ENCODE measurements at regions not wholly inside any gene's neighbourhood (a gene's known extent, or its start where the extent isn't known, plus 50 kb on each side); places are given as distances from the start of the nearest gene placed in this dataset.
"Not testable (repeated sequence)": the region's sequence is repeated elsewhere in the genome, so short reads cannot be mapped to it uniquely, and the experiment has no call there.

GRCh38 chr14:28323951-28324741 is 442.4 kb upstream of the FOXG1 start:
- DNase-seq = no peak

GRCh38 chr14:28340816-28341215 is 425.8 kb upstream of the FOXG1 start:
- no peak for DNase-seq

DNA sequence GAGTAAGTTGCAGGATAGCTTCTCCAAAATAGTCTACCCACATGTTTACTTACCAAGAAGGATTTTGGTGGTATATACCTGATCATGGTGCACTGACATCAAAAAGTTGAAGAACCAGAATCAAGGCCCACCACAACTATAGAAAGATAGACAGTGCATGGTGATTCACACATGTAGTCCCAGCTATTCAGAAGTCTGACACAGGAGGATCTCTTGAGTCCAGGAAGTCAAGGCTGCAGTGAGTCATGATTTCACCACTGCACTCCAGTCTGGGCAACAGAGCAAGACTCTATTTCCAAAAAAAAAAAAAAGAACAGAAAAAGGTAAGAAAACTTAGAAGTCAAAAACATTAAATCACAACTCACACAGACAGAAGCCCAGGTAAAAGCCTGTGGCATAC is 422.2 kb upstream of the FOXG1 start:
- no peak for DNase-seq

GRCh38 chr14:28348797-28349196 is 417.8 kb upstream of the FOXG1 start:
- no peak for DNase-seq

DNA sequence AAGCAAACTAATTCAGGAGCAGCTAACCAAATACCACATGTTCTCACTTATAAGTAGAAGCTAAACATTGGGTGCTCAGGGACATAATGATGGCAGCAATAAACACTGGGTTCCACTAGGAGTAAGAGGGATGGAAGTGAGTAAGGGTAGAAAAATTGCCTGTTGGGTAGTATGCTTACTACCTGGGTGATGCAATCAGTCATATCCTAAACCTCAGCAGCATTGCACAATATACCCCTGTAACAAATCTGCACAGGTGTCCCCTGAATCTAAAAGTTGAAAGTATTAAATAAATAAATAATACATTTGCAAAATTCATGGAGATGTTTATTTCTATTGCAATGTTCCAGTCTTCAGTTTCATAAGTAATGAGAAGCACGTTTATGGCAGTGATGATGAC is 409.8 kb upstream of the FOXG1 start:
- no peak for DNase-seq

- DNase-seq = no peak
Measured at GRCh38 chr14:28361486-28361885, 405.1 kb upstream of the FOXG1 start.

- no peak for DNase-seq
Measured at GRCh38 chr14:28365510-28365909, 401.1 kb upstream of the FOXG1 start.

GRCh38 chr14:28373721-28374120 is 392.9 kb upstream of the FOXG1 start:
- DNase-seq = no peak

DNA sequence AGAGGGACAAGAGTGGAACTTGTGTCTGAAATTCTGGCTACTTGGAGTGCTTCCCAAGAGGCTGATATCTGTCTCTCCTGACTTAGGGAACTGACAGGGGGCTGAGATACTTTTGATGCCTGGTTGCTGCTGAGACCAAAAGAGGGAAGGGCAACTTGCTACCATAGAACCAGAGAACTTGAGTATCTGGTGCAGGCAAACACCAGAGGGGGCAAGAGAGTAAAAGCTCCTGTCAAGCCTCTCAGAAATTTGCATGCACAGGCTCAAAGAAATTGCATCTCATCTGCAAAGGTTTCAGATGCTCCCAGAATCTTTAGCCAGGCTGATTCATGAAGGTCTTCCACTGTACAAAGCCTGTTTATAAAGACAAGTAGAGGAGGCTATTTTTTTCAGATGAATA is 391.3 kb upstream of the FOXG1 start:
- DNase-seq = no peak

GRCh38 chr14:28381656-28382055 is 384.9 kb upstream of the FOXG1 start:
- DNase-seq = no peak

GRCh38 chr14:28382444-28383190 is 384.0 kb upstream of the FOXG1 start:
- no peak for DNase-seq

DNA sequence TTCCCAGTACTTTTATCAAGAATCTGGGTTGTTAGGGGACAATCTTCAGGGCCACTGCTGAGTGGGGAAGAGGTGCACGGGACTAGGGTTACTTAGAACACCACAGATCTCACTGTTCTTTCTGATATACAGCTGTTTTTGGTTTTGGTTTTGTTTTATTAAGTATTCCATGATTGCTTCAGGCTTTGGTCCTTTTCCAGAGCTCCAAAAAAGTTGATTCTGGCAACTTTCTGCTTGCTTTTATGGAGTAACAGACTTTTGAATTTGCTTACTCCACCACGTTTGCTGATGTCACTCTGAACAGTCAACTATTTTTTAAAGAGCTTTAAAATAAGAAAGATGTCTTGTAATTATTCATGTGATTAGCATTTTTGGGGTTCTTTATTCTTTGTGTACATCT is 368.1 kb upstream of the FOXG1 start:
- DNase-seq = no peak

GRCh38 chr14:28401705-28402104 is 364.9 kb upstream of the FOXG1 start:
- not testable (repeated sequence) for DNase-seq

DNA sequence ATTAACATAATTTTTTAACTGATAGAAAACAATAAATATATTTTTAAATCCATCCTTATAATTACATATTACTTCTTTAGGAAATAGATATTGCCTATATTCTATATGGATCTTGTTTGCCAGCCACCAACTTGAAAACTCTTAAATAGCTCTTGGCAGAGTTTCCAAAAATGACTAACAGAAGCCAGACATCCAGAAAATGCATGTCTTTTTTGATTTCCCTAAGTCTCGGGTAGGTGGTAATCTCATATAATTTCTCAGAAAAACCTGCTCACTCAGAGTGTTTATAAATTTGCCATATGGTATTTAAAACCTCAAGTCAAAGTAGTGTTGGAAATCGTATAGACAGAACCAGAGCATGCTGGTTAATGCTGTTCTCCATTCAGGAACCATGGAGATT is 360.4 kb upstream of the FOXG1 start:
- DNase-seq = no peak

DNA sequence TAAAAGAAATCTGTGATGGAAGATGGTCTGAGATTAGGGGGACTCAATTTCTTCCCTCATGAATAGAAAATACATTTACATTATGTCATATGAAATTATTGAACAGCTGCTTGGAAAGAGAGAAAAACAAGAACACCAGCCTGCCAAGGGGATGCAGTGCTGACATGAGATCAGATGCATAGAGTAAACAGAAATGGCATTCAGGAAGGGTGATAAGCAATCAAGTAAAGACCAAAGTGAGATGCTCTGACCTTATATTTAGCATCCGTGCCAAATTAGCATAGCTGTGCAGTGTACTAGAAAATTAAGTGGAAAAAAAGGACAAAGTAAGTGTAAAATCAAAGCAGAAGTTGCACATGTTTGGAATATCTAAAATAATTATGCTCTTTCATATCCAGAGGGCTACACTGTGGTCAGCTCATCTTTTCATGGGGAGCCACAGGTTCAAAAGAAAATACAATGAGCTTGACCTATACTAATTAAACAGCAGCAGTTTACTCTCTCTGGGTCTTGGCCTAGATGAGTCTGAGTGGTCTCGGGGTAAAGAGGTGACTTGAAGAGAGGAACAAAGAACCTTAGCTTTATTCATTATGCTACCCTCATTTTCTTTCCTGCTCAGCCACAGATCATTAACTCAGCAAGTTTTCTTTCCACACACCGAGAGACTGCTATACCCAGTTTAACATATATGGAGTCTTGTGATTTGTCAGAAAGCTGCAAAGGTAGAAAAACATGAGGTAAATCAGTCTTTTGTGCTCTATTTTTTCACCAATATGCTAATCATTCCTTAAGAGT is 359.4 kb upstream of the FOXG1 start:
- DNase-seq = peak; percentile 20

- no peak for DNase-seq
Measured at GRCh38 chr14:28407996-28408395, 358.6 kb upstream of the FOXG1 start.

DNA sequence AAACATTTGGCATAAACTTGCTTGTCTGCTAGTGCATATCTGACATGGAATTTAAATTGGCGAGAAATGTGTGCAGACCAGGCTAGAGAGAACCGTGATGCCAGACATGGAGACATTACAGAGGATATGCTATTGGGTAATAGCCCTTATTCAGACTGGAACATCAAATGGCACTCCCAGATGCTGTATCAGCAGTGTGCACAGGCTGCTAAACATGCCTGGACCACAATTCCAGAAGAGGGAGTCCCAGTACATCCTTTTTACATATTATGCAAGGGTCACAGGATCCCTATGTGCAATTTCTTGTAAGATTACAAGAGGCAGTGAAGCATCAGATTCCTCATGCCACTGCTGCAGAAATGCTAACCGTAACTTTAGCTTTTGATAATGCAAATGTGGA is 354.5 kb upstream of the FOXG1 start:
- DNase-seq = no peak

- no peak for DNase-seq
Measured at GRCh38 chr14:28426960-28427359, 339.6 kb upstream of the FOXG1 start.

DNA sequence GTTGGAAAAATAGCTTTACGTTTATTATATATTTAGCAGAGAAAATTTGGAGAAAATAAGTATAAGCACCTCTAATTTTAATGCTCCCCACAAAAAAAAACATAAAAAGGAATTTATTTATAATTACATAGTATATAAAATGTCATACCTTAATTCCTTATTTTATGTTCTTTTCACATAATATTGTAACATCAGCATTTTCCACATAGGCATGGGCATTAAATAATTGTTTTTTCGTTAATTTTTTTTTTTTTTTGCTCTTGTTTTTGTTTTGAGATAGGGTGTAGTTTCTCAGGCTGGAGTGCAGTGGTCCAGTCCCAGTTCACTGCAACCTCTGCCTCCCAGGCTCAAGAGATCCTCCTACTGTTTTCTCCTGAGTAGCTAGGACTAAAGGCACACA is 329.8 kb upstream of the FOXG1 start:
- DNase-seq = no peak

- DNase-seq = no peak
Measured at GRCh38 chr14:28461389-28461788, 305.2 kb upstream of the FOXG1 start.

DNA sequence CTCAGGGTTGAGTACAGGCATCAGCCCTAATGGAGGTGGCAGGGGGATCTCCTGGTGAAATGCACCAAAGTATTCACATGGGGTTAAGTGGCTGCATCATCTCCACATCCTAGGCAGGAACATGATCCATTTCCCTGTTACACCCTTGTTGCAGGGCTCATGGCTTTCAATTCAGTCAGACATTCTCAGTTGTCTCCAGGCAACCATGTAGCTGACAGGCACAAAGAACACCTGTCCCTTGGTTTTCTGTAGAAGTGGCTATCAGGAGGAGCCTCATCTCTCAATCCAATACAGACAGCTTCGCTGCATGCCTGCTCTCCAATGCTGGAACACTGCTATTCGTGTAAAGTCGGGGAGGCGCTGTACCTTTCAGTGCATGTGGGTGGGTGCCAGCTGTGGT is 299.0 kb upstream of the FOXG1 start:
- no peak for DNase-seq
